GM12878 (cell line): ENCODE measurements at regions not wholly inside any gene's neighbourhood (a gene's known extent, or its start where the extent isn't known, plus 50 kb on each side); places are given as distances from the start of the nearest gene placed in this dataset.

Source experiments
- ATAC-seq: fragments of 200-7000 bp; cut with Tn5 transposase; 3 replicates; pipeline ENCODE4 v1.9.1; 2020; ENCODE audit warnings: mild to moderate bottlenecking, moderate library complexity
- BruUV-seq: library from RNA; stranded (reverse); fragments of 400-500 nt; replicated peaks from 2 replicates; lab custom pipeline; 2021; lab: Mats Ljungman, UMichigan
- CTCF ChIA-PET: fragments of 300-600 bp; sonication (Branson Sonifier 250); formaldehyde crosslinking; extraction: SDS; loops from one replicate; lab custom pipeline; 2021; ENCODE audit warnings: inconsistent platforms; lab: Yijun Ruan, JAX
- POLR2A ChIA-PET: fragments of 350-600 bp; formaldehyde crosslinking; extraction: SDS; loops from one replicate; lab custom pipeline; 2021; ENCODE audit warnings: inconsistent platforms; lab: Charles Lee
- RAD21 ChIA-PET: fragments of 300-600 bp; sonication (Branson Sonifier 250); formaldehyde crosslinking; loops from one replicate; lab custom pipeline; 2023; ENCODE audit warnings: antibody characterized with exemption; ENCODE audit not compliant: unreplicated experiment; lab: Charles Lee
- SMC1A ChIA-PET: fragments of 300-600 bp; sonication (Branson Sonifier 250); formaldehyde crosslinking; loops from one replicate; lab custom pipeline; 2023; ENCODE audit not compliant: unreplicated experiment, uncharacterized antibody; lab: Charles Lee
- DNase-seq: peaks from one replicate; pipeline ENCODE4 v3.0.0-alpha.2; 2011; ENCODE audit warnings: low read depth, low spot score
- FAIRE-seq: peaks from 3 replicates; lab custom pipeline; 2011; peaks lifted over from hg19 to GRCh38; lab: Jason Lieb, UNC
- H2AFZ ChIP-seq: 2 replicates; pipeline ENCODE4 v1.6.0; 2011; ENCODE audit warnings: low read depth, low read length, control low read depth; ENCODE audit not compliant: control insufficient read depth
- H3K27ac ChIP-seq: 2 replicates; pipeline ENCODE4 v1.5.1; 2011; ENCODE audit warnings: control low read depth; ENCODE audit not compliant: control insufficient read depth, insufficient read depth
- H3K27me3 ChIP-seq, 2 experiments: replicated peaks in 1 of 2; 2 replicates each; pipeline versions ENCODE4 v1.6.0 to v1.6.1; 2011; ENCODE audit warnings: low read length in 1 of 2; ENCODE audit not compliant: control insufficient read depth in 2 of 2, insufficient read depth in 2 of 2
- H3K36me3 ChIP-seq, 2 experiments: 2 replicates each; pipeline ENCODE4 v1.5.1; 2011; ENCODE audit warnings: low read length in 1 of 2; ENCODE audit not compliant: control insufficient read depth in 2 of 2, insufficient read depth in 2 of 2
- H3K4me1 ChIP-seq: 2 replicates; pipeline ENCODE4 v1.6.1; 2011; ENCODE audit warnings: mild to moderate bottlenecking, low read length, moderate library complexity, mixed read lengths; ENCODE audit not compliant: control insufficient read depth, insufficient read depth
- H3K4me2 ChIP-seq: 2 replicates; pipeline ENCODE4 v1.6.0; 2011; ENCODE audit warnings: control low read depth; ENCODE audit not compliant: control insufficient read depth, insufficient read depth
- H3K4me3 ChIP-seq: fragments of 200-600 bp; sonication (generic); 2 replicates; pipeline ENCODE4 v1.5.1; 2016
- H3K79me2 ChIP-seq: 2 replicates; pipeline ENCODE4 v1.6.0; 2011; ENCODE audit warnings: low read length; ENCODE audit not compliant: control insufficient read depth, insufficient read depth
- H3K9ac ChIP-seq: 2 replicates; pipeline ENCODE4 v1.8.0; 2011; ENCODE audit warnings: low read length, control low read depth, mixed read lengths; ENCODE audit not compliant: control insufficient read depth, insufficient read depth
- H3K9me3 ChIP-seq: replicated peaks from 3 replicates; pipeline ENCODE4 v1.5.1; 2011; ENCODE audit warnings: mild to moderate bottlenecking, low read length; ENCODE audit not compliant: control insufficient read depth, insufficient read depth
- H4K20me1 ChIP-seq: 2 replicates; pipeline ENCODE4 v1.6.0; 2011; ENCODE audit not compliant: control insufficient read depth, insufficient read depth
- BHLHE40 ChIP-seq, 2 experiments: fragments of 450-650 bp in 1 of 2; IDR thresholded peaks; 2 replicates each; pipeline ENCODE4 v1.6.1; 2011 to 2017; ENCODE audit warnings: low read depth in 2 of 2, borderline replicate concordance in 1 of 2, improper control_type of control experiment in 1 of 2, low read length in 1 of 2, mild to moderate bottlenecking in 1 of 2
- EED ChIP-seq: sonication (generic); IDR thresholded peaks from 2 replicates; pipeline ENCODE4 v1.6.1; 2016; ENCODE audit warnings: antibody characterized with exemption, low read depth
- EZH2 ChIP-seq: IDR thresholded peaks from 2 replicates; pipeline ENCODE4 v1.6.1; 2012; ENCODE audit warnings: low read depth, mild to moderate bottlenecking, control low read depth, inconsistent platforms, low read length, borderline replicate concordance; ENCODE audit not compliant: control insufficient read depth
- GATAD2B ChIP-seq: fragments of 450-650 bp; conservative IDR thresholded peaks from 2 replicates; pipeline ENCODE4 v1.6.1; 2017; ENCODE audit warnings: low read depth, mild to moderate bottlenecking, moderate library complexity
- HSF1 ChIP-seq: fragments of 150-350 bp; IDR thresholded peaks from 2 replicates; pipeline ENCODE4 v1.6.1; 2014; ENCODE audit warnings: mild to moderate bottlenecking, low read depth, low read length
- KLF5 ChIP-seq: fragments of 450-650 bp; IDR thresholded peaks from 2 replicates; pipeline ENCODE4 v1.6.1; 2014; ENCODE audit warnings: mild to moderate bottlenecking; ENCODE audit not compliant: partially characterized antibody
- POLR2AphosphoS5 ChIP-seq: IDR thresholded peaks from 2 replicates; pipeline ENCODE4 v1.6.1; 2011; ENCODE audit warnings: mild to moderate bottlenecking, low read length, inconsistent platforms
- RFX5 ChIP-seq: IDR thresholded peaks from 2 replicates; pipeline ENCODE4 v1.6.1; 2011; ENCODE audit warnings: low read depth, low read length, improper control_type of control experiment
- ZBTB40 ChIP-seq: fragments of 450-650 bp; IDR thresholded peaks from 2 replicates; pipeline ENCODE4 v1.6.1; 2016; ENCODE audit warnings: mild to moderate bottlenecking, moderate library complexity, borderline replicate concordance
- WGBS: methylation state at CpG from one replicate; pipeline ENCODE4 v1.1.6; 2016; ENCODE audit warnings: low lambda C conversion rate; ENCODE audit not compliant: insufficient replicate concordance, insufficient coverage; ENCODE audit errors: missing lambda C conversion rate; 5-methylcytosine and 5-hydroxymethylcytosine counted together
- in situ Hi-C: fragments of 300-500 bp; cut with MboI; formaldehyde crosslinking; loops from 9 replicates; pipeline ENCODE4 v1.14.3; 2018; ENCODE audit warnings: mixed read lengths
- intact Hi-C: fragments of 100-400 bp; cut with micrococcal nuclease; formaldehyde crosslinking; loops from one replicate; pipeline ENCODE4 v1.14.2; 2022; ENCODE audit not compliant: unreplicated experiment
- TF ChIP-seq, protein P1 (sequence below): fragments of 450-650 bp; IDR thresholded peaks from 2 replicates; pipeline ENCODE4 v1.6.1; 2017; ENCODE audit warnings: mild to moderate bottlenecking, moderate library complexity

- H4K20me1 ChIP-seq = no peaks in the 10 kb centered on the region
- no peak overlapping the region for H3K9ac ChIP-seq
- ChIA-PET SMC1A (interaction anchor here (0.6 to 3.0 kb wide), 3 partner anchors 12 to 123 kb away, joined by 3 to 14 read pairs (median 6); no protein-coding TSS in a partner anchor), POLR2A (interaction anchor here (0.6 kb wide), 2 partner anchors 31 to 77 kb away, joined by 3 to 5 read pairs; no protein-coding TSS in a partner anchor), CTCF (no interaction called here), RAD21 (interaction anchor here (1.8 kb wide), 1 partner anchor 16 kb away, joined by 8 read pairs; no protein-coding TSS in a partner anchor)
- FAIRE-seq (no peak), DNase-seq (no peak), ATAC-seq (peak; percentile 77)
- H3K27me3 ChIP-seq = no peaks in the 10 kb centered on the region
- intact Hi-C loops (no loop called here), in situ Hi-C loops (no loop called here)
- no peaks in the 10 kb centered on the region for H3K36me3 ChIP-seq
- no peak overlapping the region for H2AFZ ChIP-seq
- no peaks in the 10 kb centered on the region for H3K79me2 ChIP-seq
- H3K4me1 ChIP-seq = no peaks in the 10 kb centered on the region
- WGBS = 24% methylated on average over 4 of the region's 4 CpGs
- BruUV-seq = no TSS peak
- no peak overlapping the region for H3K4me2 ChIP-seq
- TF ChIP-seq RFX5 (no peak), BHLHE40 (IDR thresholded peaks at IDR 0.05; ENCODE audit: borderline replicate concordance in 1 of 2, low read depth in 2 of 2, low read length in 1 of 2) (peak; percentile 42 to 91; a peak in 2 of 4 replicates), POLR2AphosphoS5 (no peak), HSF1 (no peak), GATAD2B (no peak), ZBTB40 (no peak), KLF5 (no peak), EED (no peak), EZH2 (no peak)
- TF ChIP-seq, protein P1, sequence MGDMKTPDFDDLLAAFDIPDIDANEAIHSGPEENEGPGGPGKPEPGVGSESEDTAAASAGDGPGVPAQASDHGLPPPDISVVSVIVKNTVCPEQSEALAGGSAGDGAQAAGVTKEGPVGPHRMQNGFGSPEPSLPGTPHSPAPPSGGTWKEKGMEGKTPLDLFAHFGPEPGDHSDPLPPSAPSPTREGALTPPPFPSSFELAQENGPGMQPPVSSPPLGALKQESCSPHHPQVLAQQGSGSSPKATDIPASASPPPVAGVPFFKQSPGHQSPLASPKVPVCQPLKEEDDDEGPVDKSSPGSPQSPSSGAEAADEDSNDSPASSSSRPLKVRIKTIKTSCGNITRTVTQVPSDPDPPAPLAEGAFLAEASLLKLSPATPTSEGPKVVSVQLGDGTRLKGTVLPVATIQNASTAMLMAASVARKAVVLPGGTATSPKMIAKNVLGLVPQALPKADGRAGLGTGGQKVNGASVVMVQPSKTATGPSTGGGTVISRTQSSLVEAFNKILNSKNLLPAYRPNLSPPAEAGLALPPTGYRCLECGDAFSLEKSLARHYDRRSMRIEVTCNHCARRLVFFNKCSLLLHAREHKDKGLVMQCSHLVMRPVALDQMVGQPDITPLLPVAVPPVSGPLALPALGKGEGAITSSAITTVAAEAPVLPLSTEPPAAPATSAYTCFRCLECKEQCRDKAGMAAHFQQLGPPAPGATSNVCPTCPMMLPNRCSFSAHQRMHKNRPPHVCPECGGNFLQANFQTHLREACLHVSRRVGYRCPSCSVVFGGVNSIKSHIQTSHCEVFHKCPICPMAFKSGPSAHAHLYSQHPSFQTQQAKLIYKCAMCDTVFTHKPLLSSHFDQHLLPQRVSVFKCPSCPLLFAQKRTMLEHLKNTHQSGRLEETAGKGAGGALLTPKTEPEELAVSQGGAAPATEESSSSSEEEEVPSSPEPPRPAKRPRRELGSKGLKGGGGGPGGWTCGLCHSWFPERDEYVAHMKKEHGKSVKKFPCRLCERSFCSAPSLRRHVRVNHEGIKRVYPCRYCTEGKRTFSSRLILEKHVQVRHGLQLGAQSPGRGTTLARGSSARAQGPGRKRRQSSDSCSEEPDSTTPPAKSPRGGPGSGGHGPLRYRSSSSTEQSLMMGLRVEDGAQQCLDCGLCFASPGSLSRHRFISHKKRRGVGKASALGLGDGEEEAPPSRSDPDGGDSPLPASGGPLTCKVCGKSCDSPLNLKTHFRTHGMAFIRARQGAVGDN = peak; percentile 39; the same call in 1 of the 2 replicates
- H3K4me3 ChIP-seq = no peak overlapping the region
- H3K9me3 ChIP-seq = no peaks in the 10 kb centered on the region
- H3K27ac ChIP-seq = no peak overlapping the region
Observed at GRCh38 chr20:7029019-7029418, 261.5 kb downstream of the BMP2 start.
